GM19463 (cell line): ENCODE measurements at regions not wholly inside any gene's neighbourhood (a gene's known extent, or its start where the extent isn't known, plus 50 kb on each side); places are given as distances from the start of the nearest gene placed in this dataset.
"Not testable (repeated sequence)": the region's sequence is repeated elsewhere in the genome, so short reads cannot be mapped to it uniquely, and the experiment has no call there.

Experiments
- ATAC-seq: cut with Tn5 transposase; IDR thresholded peaks from one replicate; pipeline ENCODE4 v1.9.1; 2021; ENCODE audit warnings: mild to moderate bottlenecking, moderate library complexity; ENCODE audit not compliant: unreplicated experiment

DNA sequence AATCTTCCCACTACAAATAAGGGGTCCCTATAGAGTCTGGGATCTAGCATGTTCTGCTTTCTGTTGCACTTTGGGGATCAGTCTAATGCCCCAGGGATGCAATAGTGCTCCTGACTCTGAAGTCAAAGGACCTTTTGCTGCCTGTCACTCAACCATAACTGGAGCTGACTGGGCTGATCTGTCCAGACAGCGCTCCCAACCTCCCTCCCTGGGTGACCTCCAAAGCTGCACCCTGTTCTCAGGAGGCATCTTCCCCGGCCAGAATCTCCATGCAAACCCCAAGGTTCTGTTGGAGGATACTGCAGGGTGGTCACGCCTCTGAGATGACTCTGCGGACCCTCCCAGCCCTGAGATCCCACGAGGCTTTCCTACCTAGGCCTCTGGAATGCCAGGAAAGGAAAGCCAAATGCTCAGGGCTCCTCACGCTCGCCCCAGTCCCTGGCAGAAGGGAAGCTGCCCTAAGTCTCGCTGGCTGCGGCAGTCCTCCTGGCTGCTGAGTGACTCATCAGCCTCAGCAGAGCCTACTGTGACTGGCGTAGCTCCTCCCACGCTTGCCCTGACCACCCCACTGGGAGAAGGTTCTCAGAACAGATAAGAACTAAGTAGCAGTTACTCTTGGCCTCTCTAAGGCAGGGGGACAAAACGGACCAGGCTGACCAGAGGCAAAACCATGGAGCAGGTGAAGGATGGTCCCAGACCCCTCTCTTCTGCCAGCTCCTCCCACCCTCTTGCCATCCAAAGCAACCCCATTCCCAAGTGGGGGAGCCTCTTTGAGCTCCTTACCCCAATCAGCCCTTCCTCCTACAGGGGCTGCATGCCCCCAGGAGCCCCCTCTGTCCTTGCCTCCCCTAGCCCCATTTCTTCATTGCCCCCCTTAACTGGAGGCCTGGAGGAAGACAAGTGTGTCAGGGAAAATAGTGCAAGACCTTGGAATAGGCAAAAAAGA lies 124.1 kb upstream of the TNRC6C start:
- ATAC-seq, result no peak

DNA sequence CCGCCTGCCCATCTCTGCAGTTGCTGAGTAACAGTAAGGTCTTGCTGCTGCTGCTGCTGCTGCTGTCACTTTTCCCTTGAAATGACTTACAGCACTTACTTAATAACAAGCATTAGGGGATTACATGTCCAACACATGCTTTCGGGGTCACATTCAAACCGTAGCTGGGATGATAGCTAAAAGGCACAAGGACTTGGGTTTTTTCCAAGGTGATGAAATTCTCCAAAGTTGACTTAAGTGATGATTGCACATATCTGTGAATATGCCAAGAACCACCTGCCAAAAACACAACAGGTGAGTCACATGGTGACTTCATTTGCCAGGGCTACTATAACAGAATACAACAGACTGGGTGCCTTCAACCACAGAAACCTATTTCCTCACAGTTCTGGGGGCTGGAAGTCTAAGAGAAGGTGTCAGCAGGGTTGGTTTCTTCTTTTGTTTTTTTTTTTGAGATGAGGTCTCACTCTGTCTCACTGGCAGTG lies 121.9 kb upstream of the TNRC6C start:
- no peak for ATAC-seq

GRCh38 chr17:77837072-77837471 lies 121.4 kb upstream of the TNRC6C start:
- not testable (repeated sequence) for ATAC-seq

- no peak for ATAC-seq
These were observed 120.6 kb upstream of the TNRC6C start for GRCh38 chr17:77837917-77838316.

DNA sequence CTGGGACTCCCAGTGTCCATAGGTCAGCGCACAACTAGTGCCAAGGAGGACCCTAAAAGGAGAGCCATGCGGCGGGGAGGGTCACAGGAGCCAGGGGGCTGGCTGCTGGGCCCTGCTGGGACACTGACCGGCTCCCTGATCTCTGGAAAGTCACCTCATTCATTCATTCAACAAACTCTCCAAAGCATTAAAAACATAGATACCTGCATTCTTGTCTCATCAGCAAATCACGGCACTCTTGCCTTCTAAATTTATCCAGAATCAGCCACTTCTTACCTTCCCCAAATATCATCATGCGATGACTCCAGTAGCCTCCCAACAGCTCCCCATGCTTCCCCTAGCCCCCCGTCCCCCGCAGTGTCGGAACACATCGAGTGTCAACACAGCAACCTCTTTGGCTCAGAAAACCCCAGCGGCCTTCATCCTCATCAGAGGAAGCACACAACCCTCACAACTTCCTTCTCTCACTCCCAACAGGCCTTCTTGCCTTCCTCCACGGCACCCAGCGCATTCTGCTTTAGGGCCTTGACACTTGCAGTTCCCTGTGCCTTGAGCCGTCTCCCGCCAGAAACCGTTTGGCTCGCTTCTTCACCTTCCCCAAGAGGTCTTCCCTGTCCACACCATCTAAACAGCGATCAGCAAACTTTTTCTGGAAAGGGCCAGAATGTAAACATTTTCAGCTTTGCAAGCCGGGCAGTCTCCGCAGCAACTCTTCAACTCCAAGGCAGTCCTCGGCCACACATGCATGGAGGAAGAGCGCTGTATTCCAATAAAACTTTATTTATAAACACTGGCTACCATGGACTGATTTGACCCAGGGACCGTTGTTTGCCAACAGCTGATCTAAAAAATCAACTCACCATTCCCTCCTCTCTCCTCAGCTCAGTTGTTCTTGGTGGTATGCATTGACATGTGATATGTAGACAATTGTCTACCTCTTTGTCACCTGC lies 119.5 kb upstream of the TNRC6C start:
- no peak for ATAC-seq

DNA sequence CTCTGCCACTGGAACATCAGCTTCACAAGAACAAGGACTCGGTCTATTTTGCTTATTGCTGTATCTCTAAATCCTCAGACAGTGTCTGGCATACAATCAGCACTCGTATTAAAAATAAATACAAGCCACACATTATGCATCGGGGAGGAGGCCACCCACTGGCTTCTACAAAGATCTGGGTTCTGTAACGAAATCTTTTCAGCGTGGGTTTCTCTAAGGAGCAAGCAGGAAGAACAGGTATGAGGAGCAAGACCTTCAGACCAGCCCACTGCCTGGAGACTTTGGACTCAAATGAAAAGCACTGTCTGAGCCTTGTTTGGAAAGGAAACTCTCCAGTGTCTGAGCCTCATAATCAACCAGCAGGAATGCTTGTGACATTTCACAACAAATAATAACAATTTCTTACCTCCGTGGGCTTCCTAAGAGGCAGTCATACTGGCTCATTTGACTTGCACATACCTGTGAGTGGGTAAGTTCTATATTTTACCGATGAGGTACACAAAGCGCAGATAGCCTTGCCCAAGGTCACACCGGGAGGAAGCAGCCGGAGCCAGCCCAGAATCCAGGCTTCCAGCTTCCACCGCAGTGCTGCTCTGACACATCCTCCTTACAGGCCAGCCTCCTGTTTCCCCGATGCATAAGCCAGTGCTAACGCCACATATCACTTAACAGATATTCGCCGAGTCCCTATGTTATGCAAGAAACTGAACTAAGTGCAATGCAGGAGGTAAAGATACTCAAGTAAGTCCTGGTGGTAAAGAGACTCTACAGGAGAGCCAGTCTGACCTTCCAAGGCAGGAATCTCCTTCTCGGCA lies 118.6 kb upstream of the TNRC6C start:
- ATAC-seq, result no peak

DNA sequence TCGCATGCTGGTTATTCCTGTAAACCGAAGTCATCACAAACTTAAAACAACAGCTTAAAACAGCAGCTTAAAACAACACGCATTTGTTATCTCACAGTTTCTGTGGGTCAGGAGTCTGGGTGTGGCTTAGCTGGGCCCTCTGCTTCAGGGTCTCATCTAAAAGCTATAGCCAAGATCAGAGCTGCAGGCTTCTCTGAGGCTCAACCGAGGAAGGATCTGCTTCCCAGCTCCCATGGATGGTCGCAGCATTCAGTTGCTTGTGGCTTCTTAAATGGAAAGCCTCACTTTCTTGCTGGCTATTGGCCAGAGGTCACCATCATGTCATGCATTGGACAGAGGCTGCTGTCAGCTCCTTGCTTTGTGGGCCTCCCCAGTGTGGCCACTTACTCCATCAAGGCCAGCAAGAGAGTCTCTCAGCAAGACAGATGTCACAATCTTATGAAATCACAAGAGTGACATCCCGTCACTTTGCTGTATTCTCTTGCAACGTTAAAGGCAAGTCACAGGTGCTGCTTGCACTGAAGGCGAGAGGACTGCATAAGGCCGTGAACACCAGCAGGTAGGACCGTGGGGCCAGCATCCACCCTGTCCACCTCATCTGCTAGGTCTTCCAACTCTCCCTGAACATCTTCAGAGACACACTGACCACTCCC lies 117.9 kb upstream of the TNRC6C start:
- ATAC-seq, result no peak

DNA sequence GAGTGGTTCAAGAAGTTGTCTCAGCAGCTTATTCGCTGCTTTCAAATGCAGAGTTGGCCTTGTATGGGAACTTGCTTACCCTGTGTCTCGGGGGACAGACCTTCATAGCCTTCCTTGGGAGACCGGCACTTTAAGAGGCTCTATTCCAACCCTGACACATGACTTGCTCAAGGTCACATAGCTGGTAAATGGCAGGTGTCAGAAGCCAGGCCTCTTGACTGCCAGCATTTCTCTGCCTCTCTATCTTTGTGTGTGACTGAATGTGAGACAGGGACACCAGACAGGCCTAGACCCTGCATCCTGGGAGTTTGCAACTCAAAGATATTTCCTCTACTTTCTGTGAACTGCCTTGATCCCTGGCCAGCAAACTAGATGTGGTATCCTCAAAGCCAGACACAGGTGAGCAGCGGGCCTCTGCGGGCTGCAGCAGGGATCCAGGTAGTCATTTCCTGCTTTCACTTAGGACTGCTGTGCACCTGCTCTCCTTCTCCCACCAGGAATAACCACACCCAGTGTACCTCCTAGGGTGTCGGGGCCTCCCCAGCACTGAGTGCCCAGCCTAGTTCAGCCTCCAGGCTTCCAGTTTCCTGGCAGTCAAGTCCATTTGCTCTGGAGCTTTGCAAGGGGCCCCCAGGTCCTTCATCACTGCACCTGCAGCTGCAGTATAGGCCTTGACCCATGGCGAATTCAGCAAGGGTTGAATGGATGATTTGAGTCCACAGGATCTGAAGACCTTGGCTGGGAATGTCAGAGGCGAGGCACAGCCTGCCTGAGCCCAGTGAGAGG lies 116.6 kb upstream of the TNRC6C start:
- no peak for ATAC-seq

DNA sequence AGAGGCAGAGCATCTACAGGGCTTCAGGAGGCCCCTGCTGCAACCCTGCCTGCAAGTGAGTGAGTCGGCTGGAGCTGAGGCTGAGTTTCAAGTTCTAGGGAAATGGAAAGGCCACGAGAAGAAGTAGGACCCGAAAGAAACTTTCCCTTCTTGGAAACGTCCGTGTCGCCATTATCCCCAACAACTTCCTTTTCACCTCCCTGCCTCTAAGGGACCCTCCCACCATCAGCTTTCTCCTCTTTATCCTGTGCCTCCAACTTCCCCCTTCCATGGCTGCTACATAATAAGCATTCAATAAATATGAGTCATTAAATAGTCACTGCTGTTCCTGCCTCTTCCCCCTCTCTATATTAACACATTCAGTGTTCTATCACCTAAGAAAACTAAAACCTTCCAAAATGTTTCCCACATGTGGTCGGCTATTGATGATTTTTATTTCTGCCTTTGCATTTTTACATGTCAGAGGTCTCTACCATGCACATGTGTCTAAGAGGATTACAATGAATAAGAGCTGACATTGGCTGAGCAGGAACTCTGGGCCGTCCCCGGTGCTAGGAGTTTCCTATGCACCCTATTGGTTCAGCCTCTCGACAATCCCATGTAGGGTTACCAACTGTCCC lies 115.9 kb upstream of the TNRC6C start:
- ATAC-seq, result no peak

GRCh38 chr17:77843255-77843895 lies 115.1 kb upstream of the TNRC6C start:
- peak; percentile 63 for ATAC-seq

DNA sequence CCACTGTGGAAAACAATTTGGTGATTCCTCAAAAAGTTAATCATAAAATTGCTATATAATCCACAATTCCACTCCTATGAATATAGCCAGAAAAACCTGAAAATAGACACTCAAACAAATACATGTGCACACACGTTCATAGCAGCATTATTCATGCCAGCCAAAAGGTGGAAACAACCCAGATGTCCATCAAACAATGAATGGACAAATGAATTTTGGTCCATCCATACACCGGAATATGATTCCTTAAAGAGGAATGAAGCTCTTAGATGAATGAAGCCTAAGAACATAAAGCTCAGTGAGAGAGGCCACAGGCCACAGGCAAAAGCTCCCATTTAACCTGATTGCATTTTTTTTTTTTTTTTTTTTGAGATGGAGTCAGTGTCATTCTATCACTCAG lies 114.6 kb upstream of the TNRC6C start:
- ATAC-seq, result no peak

GRCh38 chr17:77844681-77845080 lies 113.8 kb upstream of the TNRC6C start:
- no peak for ATAC-seq

DNA sequence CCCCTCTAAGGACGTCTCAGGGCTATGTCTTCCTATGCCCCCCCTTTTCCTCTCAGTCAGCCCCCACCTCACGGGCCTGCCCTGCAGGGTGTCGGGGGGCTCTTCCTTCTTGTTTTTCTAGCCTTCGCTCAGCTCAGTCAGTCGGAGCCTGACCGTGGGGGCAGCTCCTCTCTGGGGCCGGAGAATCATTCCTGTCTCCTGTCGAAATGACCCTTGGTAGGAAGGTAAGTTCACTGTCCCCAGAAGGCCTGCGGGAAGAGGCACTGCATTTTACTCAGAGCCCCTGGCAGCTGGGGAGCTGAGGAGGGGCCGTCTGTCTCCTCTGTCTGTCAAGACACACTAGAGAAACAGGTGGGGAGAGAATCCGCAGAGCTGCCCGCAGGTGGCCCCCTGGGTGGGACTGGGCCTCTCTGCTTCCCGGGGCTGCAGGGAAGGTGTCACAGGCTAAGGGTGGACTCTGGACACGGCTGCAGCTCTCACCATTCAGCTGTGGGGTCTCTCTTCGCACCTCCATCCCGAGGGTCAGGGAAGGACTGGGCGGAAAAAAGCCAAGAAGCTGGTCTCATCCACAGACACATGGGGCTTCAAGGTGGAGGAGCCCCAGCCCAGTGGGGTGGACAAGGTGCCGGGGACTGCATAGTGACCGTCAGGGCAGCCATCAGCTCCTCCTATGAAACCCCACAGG lies 112.8 kb upstream of the TNRC6C start:
- ATAC-seq, result no peak

DNA sequence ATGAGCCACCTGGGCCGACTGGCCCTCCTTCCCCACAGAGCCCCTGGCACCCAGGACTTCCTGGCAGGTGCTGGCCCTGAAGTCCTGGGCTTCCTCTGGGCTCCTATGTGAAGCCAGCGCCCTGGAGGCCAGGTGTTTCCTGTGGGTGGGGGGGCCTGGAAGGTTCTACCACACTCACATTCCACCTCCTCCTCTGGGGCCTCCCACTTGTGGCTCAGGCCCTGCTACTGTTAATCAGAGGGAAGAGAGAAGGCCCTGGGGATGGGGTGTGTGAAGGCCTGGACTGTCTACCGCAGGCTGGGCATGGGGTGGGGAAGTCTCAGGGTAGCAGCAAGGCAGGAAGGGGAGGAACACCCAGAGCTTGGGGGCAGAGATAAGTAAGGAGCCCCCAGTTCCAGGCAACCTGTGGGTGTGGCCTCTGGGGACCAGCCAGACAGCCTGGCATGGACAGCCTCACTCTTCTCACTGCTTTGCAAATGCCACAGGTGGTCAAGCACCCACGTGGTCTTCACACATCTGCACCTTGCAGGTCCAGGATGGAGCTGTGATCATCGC lies 111.9 kb upstream of the TNRC6C start:
- ATAC-seq, result no peak

GRCh38 chr17:77847221-77848085 lies 111.0 kb upstream of the TNRC6C start:
- ATAC-seq, result no peak

GRCh38 chr17:77848257-77848656 lies 110.2 kb upstream of the TNRC6C start:
- no peak for ATAC-seq

DNA sequence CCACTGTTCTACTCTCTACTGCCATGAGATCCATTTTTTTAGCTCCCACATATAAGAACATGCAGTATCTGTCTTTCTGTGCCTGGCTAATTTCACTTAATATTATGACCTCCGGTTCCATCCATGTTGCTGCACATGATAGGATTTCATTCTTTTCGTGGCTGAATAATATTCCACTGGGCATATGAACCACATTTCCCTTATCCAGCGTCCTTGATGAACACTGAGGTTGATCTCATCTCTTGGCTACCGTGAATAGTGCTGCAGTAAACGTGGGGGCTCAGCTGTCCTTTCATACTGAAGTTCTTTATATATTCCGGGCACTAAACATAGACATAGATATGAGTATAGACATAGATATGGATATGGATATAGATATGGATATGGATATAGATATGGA lies 109.3 kb upstream of the TNRC6C start:
- ATAC-seq, result no peak
